ENCODE measurements at regions not wholly inside any gene's neighbourhood (a gene's known extent, or its start where the extent isn't known, plus 50 kb on each side); places are given as distances from the start of the nearest gene placed in this dataset.
"Not testable (repeated sequence)": the region's sequence is repeated elsewhere in the genome, so short reads cannot be mapped to it uniquely, and the experiment has no call there.

DNA sequence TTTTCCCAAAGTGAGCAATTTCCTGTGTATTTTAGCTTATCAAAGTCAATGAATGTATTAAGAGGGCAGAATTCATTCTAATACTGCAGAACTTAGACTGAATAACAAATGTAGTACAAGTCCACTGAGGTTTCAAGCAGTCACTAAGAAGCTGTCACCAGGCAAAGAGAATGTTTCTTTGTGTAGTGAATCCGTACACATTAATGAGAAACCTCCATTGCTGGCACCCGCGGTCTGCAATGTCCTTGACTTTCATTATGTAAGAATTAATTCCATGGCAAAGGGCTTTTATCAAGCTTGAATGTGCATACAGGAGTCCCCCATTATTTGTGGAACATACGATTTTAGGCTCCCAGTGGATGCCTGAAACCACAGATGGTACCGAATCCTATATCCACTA lies 719.5 kb upstream of the TMPRSS15 start:
- DNase-seq = no peak

DNA sequence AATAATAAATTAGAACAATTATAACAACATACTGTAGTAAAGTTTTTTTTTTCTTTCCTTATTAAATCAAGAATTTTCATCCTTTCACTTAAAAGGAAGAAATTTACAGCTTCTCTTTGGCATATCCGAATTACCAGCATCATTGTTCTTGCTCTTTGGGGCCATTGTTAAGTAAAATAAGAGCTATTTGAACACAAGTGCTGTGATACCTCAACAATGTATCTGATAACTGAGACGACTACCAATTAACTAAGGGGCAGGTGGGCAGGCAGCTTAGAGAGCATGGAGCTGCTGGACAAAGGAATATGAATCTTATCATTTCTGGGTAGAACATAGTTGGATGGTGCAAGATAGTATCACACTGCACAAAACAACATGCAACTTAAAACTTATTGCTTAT lies 719.9 kb upstream of the TMPRSS15 start:
- DNase-seq = no peak

- no peak for DNase-seq
Measured at GRCh38 chr21:19124691-19125090, 721.1 kb upstream of the TMPRSS15 start.

DNA sequence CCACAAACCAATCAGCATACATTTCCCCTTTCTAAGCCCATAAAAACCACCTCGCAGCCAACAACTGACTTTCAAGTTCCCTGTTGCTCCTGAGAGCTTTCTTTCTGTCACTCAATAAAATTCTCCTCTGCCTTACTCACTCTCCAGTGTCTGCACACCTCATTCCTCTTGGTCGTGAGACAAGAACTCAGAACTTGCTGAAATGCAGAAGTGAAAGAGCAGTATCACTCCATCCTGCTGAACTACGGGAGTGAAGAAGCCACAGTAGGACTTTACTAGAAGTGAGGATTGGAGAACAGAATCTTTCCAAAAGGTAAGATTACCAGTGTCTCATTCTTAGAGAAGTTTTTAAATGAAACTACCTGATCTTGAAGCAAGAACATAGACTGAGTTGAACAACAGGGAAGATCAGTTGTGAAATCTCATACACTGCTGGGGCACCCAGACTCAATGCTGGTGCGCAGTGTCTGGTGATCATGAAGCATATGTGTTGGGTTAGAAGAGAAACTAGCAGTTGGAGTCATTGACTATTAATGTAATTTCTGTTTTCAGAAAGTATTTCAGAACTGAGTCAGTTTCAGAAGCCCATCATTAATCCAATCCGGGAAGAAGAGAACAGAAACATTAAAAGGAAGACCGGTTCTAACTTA lies 726.9 kb upstream of the TMPRSS15 start:
- DNase-seq = no peak

GRCh38 chr21:19141511-19141910 lies 737.9 kb upstream of the TMPRSS15 start:
- no peak for DNase-seq

DNA sequence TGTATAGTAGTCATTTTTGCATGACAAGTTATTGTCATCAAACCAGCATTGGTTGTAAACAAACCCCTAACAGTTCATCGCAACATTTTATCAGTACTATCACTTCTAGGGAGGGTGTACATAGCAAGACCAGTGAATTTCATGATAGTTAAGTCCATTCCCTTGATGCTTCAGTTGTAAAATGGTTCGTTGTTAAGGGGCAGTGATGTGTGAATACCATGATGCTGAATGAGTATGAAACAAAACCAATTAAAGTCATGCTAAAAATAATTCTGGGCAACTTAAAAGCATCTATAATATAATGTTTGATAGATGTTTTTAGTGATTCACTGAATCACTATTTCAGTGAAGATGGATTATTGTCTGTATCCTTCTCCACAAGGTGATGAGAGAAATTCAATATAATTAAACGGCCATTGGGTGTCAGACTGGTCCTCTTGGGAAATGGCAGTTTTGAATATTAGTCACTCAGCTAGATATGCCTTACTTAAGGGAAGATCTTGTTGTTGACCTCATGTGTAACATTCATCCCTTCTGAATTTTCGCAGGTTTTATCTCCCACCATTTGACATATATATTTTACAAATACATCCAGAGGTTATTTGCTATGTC lies 742.2 kb upstream of the TMPRSS15 start:
- no peak for DNase-seq

GRCh38 chr21:19148056-19148455 lies 744.5 kb upstream of the TMPRSS15 start:
- no peak for DNase-seq

- no peak for DNase-seq
Measured at GRCh38 chr21:19171585-19171984, 768.0 kb upstream of the TMPRSS15 start.

- DNase-seq = no peak
Measured at GRCh38 chr21:19181604-19182140, 778.1 kb upstream of the TMPRSS15 start.

- DNase-seq = no peak
Measured at GRCh38 chr21:19197950-19198349, 794.4 kb upstream of the TMPRSS15 start.

GRCh38 chr21:19198801-19199200 lies 795.2 kb upstream of the TMPRSS15 start:
- DNase-seq = no peak

DNA sequence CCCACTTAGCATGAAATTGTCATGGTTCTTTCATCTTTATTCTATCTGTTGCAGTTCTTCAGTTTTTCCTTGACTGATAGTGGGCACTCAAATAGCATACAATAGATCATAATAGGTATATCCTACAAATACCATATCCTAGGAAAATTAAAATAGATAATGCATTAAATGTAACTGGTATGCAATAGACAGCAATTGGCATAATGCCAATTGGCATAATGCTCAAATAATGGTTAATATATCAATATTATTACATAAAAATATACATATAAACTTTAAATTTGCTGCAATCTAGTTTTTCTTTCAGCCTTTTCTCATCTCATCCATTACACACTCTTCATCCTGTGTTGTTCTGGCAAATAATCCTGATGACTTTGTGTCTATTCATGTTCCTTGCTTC lies 814.6 kb upstream of the TMPRSS15 start:
- DNase-seq = no peak

DNA sequence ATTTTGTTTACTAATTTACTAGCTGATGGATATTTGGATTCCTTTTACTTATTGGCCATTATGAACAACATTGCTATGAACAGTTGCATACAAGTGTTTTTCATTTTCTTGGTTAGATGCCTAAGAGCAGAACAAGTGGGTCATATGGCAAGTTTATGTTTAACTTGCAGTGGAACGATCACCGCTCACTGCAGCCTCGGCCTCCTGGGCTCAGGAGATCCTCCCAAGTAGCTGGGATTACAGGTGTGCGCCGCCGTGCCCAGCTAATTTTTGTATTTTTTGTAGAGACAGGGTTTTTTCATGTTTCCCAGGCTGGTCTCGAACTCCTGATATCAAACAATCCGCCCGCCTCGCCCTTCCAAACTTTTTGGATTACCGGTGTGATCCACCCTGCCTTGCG lies 820.5 kb upstream of the TMPRSS15 start:
- DNase-seq = no peak

- no peak for DNase-seq
Measured at GRCh38 chr21:19228226-19228625, 824.6 kb upstream of the TMPRSS15 start.

DNA sequence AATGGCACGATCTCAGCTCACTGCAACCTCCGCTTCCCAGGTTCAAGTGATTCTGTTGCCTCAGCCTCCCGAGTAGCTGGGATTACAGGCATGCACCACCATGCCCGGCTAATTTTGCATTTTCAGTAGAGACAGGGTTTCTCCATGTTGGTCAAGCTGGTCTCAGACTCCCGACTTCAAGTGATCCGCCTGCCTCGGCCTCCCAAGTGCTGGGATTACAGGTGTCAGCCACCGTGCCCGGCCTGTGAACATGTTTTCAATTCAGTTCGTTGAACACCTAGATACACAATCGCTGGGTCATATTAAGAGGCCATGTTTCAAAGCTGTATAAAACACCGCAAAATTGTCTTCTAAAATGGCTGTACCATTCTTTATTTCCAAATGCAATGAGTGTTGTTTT lies 830.3 kb upstream of the TMPRSS15 start:
- DNase-seq = not testable (repeated sequence)

GRCh38 chr21:19236209-19236608 lies 832.6 kb upstream of the TMPRSS15 start:
- no peak for DNase-seq

DNA sequence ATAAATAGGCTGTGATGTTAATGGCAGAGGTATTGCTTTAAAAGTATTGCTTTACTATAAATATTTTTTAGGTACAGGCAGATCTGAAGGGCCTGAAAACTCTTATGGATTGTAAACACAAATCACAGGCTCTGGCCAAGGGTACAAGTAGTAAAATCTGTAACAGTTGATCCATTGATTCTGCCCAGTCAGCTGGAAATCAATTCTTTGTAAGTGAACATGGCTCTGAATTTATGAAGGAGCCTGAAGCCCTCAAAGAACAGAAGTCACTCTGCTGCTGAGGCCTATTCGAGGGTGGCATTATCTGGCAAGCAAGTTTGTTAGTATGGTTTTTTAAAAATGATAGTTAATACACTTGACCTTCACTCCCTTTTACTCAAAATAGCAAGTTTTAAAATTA lies 834.0 kb upstream of the TMPRSS15 start:
- no peak for DNase-seq

DNA sequence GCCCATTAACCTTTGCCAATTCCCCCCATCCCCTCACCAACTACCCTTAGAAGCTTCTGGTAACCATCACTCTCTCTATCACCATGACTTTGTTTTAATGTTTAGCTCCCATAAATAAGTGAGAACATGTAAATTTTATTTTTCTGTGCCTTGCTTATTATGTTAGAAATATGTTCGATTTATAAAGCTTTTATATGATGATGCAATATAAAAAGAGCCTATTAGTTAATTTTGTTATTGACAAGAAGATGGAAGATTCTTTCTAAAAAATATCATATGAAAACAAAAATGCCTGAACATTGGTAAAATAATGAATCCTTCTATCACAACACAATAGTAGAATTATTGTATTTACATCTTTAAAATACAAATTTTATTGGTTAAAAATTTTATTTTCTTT lies 836.1 kb upstream of the TMPRSS15 start:
- no peak for DNase-seq

GRCh38 chr21:19244502-19245187 lies 841.1 kb upstream of the TMPRSS15 start:
- DNase-seq = no peak

- no peak for DNase-seq
Measured at GRCh38 chr21:19245188-19245580, 841.6 kb upstream of the TMPRSS15 start.

GRCh38 chr21:19246018-19246417 lies 842.4 kb upstream of the TMPRSS15 start:
- no peak for DNase-seq

- DNase-seq = no peak
Measured at GRCh38 chr21:19256934-19257660, 853.5 kb upstream of the TMPRSS15 start.

GRCh38 chr21:19261731-19262376 lies 858.3 kb upstream of the TMPRSS15 start:
- no peak for DNase-seq

Data from CD4-positive, alpha-beta T cell treated with Interleukin-21 for 1 hour (primary cell).